ENCODE measurements at regions not wholly inside any gene's neighbourhood (a gene's known extent, or its start where the extent isn't known, plus 50 kb on each side); places are given as distances from the start of the nearest gene placed in this dataset.

DNA sequence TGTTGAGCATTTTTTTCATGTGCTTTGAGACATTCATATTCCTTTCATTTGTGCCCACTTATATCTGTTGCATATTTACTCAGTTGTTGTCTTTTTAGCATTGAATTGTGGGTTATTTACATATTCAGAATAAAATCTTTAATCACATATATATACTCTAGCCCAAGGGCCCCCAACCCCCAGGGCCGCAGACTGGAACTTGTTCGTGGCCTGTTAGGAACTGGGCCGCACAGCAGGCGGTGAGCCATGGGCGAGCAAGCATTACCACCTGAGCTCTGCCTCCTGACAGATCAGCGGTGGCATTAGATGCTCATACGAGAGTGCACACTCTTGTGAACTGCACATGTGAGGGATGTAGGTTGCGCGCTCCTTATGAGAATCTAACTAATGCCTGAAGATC is 480.6 kb downstream of the KCTD8 start:
- no peaks in the 10 kb centered on the region for H3K27me3 ChIP-seq (ENCODE audit: control insufficient read depth, insufficient read depth, low read length)
- H3K4me1 ChIP-seq (ENCODE audit: control insufficient read depth, extremely low read depth, insufficient read depth, low read length) = no peaks in the 10 kb centered on the region
- no peaks in the 10 kb centered on the region for H3K36me3 ChIP-seq (ENCODE audit: control insufficient read depth, insufficient read depth, low read length)
- no peak overlapping the region for H3K4me3 ChIP-seq (replicated peaks in 1 of 4; ENCODE audit: control extremely low read depth in 1 of 4, insufficient read depth in 1 of 4, low read depth in 3 of 4, low read length in 4 of 4)
- H3K79me2 ChIP-seq (ENCODE audit: control insufficient read depth, insufficient read depth, low read length) = no peaks in the 10 kb centered on the region
- H3K27ac ChIP-seq (ENCODE audit: insufficient read depth, low read length) = no peak overlapping the region
- TF ChIP-seq, protein P1, sequence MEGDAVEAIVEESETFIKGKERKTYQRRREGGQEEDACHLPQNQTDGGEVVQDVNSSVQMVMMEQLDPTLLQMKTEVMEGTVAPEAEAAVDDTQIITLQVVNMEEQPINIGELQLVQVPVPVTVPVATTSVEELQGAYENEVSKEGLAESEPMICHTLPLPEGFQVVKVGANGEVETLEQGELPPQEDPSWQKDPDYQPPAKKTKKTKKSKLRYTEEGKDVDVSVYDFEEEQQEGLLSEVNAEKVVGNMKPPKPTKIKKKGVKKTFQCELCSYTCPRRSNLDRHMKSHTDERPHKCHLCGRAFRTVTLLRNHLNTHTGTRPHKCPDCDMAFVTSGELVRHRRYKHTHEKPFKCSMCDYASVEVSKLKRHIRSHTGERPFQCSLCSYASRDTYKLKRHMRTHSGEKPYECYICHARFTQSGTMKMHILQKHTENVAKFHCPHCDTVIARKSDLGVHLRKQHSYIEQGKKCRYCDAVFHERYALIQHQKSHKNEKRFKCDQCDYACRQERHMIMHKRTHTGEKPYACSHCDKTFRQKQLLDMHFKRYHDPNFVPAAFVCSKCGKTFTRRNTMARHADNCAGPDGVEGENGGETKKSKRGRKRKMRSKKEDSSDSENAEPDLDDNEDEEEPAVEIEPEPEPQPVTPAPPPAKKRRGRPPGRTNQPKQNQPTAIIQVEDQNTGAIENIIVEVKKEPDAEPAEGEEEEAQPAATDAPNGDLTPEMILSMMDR (conservative IDR thresholded peaks at IDR 0.05 in 1 of 2, IDR thresholded peaks at IDR 0.05 in 1 of 2; ENCODE audit: low read depth in 1 of 2, low read length in 2 of 2) = no peak
- H2AFZ ChIP-seq (ENCODE audit: low read length) = no peak overlapping the region
- H4K20me1 ChIP-seq (ENCODE audit: control insufficient read depth, extremely low read depth, insufficient read depth, low read length) = no peaks in the 10 kb centered on the region
- DNase-seq (ENCODE audit: low read depth in 2 of 2) = no peak
- no peaks in the 10 kb centered on the region for H3K9me3 ChIP-seq (ENCODE audit: control insufficient read depth, insufficient read depth, low read depth, low read length)
- no peak overlapping the region for H3K4me2 ChIP-seq (ENCODE audit: extremely low read depth, insufficient read depth, low read length)
- no peak overlapping the region for H3K9ac ChIP-seq (ENCODE audit: insufficient read depth, low read length)

DNA sequence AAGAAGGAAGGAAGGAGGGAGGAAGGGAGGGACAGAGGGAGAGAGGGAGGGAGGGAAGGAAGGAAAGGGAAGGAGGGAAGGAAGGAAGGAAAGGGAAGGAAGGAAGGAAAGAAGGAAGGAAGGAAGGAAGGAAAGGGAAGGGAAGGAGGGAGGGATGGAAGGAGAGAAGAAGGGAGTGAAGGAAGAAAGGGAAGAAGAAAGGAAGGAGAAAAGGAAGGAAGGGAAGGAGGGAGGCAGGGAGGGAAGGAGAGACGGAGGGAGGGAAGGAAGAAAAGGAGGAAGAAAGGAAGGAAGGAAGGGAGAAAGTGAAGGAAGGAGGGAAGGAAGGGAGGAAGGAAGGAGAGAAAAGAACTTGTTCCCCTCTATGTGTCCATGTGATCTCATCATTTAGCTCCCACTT is 465.0 kb downstream of the KCTD8 start:
- no peaks in the 10 kb centered on the region for H3K9me3 ChIP-seq (ENCODE audit: control insufficient read depth, insufficient read depth, low read depth, low read length)
- H3K27ac ChIP-seq (ENCODE audit: insufficient read depth, low read length) = no peak overlapping the region
- H3K4me3 ChIP-seq (replicated peaks in 1 of 4; ENCODE audit: control extremely low read depth in 1 of 4, insufficient read depth in 1 of 4, low read depth in 3 of 4, low read length in 4 of 4) = no peak overlapping the region
- no peak for DNase-seq (ENCODE audit: low read depth in 2 of 2)
- no peaks in the 10 kb centered on the region for H3K79me2 ChIP-seq (ENCODE audit: control insufficient read depth, insufficient read depth, low read length)
- no peaks in the 10 kb centered on the region for H3K4me1 ChIP-seq (ENCODE audit: control insufficient read depth, extremely low read depth, insufficient read depth, low read length)
- no peak overlapping the region for H3K9ac ChIP-seq (ENCODE audit: insufficient read depth, low read length)
- no peaks in the 10 kb centered on the region for H3K36me3 ChIP-seq (ENCODE audit: control insufficient read depth, insufficient read depth, low read length)
- no peaks in the 10 kb centered on the region for H4K20me1 ChIP-seq (ENCODE audit: control insufficient read depth, extremely low read depth, insufficient read depth, low read length)
- H2AFZ ChIP-seq (ENCODE audit: low read length) = no peak overlapping the region
- TF ChIP-seq, protein P1 (conservative IDR thresholded peaks at IDR 0.05 in 1 of 2, IDR thresholded peaks at IDR 0.05 in 1 of 2; ENCODE audit: low read depth in 1 of 2, low read length in 2 of 2) = no peak
- no peak for TF ChIP-seq EZH2 (IDR thresholded peaks at IDR 0.05; ENCODE audit: low read length, missing control alignments)
- no peaks in the 10 kb centered on the region for H3K27me3 ChIP-seq (ENCODE audit: control insufficient read depth, insufficient read depth, low read length)
- no peak overlapping the region for H3K4me2 ChIP-seq (ENCODE audit: extremely low read depth, insufficient read depth, low read length)

GRCh38 chr4:43987331-43987944 is 461.2 kb downstream of the KCTD8 start:
- no peaks in the 10 kb centered on the region for H3K36me3 ChIP-seq (ENCODE audit: control insufficient read depth, insufficient read depth, low read length)
- no peaks in the 10 kb centered on the region for H3K9me3 ChIP-seq (ENCODE audit: control insufficient read depth, insufficient read depth, low read depth, low read length)
- H3K9ac ChIP-seq (ENCODE audit: insufficient read depth, low read length) = no peak overlapping the region
- DNase-seq (ENCODE audit: low read depth in 2 of 2) = no peak
- no peak overlapping the region for H2AFZ ChIP-seq (ENCODE audit: low read length)
- no peaks in the 10 kb centered on the region for H3K27me3 ChIP-seq (ENCODE audit: control insufficient read depth, insufficient read depth, low read length)
- no peaks in the 10 kb centered on the region for H3K79me2 ChIP-seq (ENCODE audit: control insufficient read depth, insufficient read depth, low read length)
- H3K4me1 ChIP-seq (ENCODE audit: control insufficient read depth, extremely low read depth, insufficient read depth, low read length) = no peaks in the 10 kb centered on the region
- no peak overlapping the region for H3K4me3 ChIP-seq (replicated peaks in 1 of 4; ENCODE audit: control extremely low read depth in 1 of 4, insufficient read depth in 1 of 4, low read depth in 3 of 4, low read length in 4 of 4)
- H3K27ac ChIP-seq (ENCODE audit: insufficient read depth, low read length) = no peak overlapping the region
- no peak for TF ChIP-seq EZH2 (IDR thresholded peaks at IDR 0.05; ENCODE audit: low read length, missing control alignments)
- TF ChIP-seq, protein P1 (conservative IDR thresholded peaks at IDR 0.05 in 1 of 2, IDR thresholded peaks at IDR 0.05 in 1 of 2; ENCODE audit: low read depth in 1 of 2, low read length in 2 of 2) = no peak
- no peak overlapping the region for H3K4me2 ChIP-seq (ENCODE audit: extremely low read depth, insufficient read depth, low read length)
- no peaks in the 10 kb centered on the region for H4K20me1 ChIP-seq (ENCODE audit: control insufficient read depth, extremely low read depth, insufficient read depth, low read length)
